Central memory CD4-positive, alpha-beta T cell (primary cell): ENCODE measurements at regions not wholly inside any gene's neighbourhood (a gene's known extent, or its start where the extent isn't known, plus 50 kb on each side); places are given as distances from the start of the nearest gene placed in this dataset.

Experiments used
- DNase-seq: peaks from one replicate; pipeline ENCODE4 v3.0.0; 2022

DNA sequence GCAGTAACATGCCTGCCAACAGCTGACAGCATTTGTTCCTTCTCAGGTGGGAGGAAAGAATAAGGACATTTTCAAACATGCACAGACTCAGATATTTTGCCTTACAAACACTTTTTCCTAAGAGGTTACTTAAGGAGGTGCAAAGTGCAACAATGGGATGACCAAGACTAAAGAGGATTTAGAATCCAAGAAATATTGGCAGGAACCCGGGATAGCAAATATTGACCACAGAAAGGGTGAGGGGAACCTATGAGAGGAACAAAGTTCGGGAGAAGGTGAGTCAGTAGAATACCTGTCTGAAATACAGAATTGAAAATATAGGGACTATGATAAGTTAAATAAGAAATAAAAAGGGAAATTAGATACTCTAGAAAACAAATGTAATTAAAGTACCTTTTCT, 321.9 kb upstream of the EMCN start:
- DNase-seq = no peak

- DNase-seq = no peak
These were observed 320.5 kb upstream of the EMCN start for GRCh38 chr4:100838286-100838685.

- DNase-seq = no peak
These were observed 319.1 kb upstream of the EMCN start for GRCh38 chr4:100836929-100837328.

DNA sequence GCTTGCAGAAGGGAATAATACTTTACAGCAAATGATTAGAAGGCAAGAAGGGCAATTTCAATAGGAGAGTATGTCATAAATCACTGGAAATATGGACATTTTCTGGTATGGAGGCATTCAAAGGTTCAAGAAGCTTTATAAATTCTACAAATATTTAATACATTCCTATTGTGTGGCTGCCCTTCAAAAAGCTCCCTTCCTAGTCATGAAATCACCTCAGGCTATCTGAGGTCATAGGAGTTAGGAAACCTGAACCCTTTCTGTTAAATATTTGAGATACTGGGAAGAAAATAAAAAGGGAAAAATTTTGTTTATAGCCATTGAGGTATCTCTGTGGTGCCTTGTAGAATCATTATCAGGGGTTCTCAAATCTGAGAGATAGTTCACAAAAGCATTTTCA, 316.8 kb upstream of the EMCN start:
- no peak for DNase-seq

DNA sequence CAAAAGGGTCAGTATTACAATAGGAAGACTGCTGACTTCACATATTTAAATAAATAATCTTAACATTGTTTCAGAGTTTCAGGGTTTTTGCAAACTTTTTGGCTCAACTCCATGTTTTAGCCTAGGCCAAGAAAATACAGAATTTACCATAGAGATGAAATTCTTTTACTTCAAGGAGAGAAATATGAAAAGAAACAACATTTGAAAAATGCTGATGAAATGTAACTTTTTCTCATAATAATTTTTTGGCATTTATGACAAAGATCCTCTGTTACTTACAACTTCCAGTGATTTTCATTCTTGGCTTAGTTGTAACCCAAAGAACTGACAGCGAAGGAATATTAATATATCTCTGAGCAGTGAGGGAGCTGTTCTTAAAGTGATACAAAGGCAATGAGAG, 316.1 kb upstream of the EMCN start:
- DNase-seq = no peak

DNA sequence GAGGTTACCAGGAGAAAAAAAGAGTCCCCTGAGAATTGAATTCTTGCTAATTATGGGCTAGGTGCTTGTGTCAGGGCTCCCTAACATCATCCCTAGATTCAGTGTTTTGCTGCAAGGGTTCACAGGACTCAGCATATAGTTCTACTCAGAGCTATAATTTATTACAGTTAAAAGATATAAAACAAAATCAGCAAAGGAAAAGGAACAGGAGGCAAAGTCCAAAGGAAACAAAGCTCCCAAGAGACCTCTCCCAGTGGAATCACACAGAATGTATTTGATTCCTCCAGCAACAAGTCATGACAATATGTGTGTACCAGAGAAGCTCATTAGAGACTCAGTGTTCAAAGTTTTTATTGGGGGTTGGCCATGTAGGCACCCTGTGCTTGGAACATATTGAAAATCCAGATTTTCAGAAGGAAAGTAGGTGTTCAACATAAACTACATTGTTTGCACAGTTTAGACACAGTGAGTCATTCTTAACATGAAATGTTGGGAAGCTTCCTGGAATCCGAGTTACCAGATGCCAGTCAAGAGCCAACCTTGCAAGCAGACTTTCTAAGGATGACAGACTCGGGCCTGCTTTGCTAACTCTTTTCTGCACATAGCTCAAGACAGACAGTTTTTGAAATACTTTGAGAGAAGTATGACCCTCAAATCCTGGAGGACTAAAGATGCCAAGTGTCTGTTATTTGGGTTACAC, 311.3 kb upstream of the EMCN start:
- no peak for DNase-seq

DNA sequence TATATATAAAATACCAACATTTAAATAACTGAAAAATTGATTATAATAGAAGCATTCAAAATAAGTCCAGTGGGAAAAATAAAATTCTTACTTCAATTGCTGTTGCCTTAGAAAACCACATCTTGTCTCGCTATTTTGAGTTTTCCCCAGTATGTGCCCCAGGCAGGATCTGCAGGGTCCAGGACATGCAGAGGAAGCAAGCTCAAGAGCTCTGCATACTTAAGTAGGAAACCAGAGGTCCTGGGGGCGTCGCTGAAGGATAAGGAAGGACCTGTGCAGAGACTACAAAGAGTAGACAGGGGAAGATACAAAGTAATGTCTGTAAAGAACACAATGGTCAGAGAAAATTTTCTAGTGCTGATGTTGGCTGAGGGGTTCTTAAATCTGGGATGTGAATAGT, 310.5 kb upstream of the EMCN start:
- DNase-seq = no peak

GRCh38 chr4:100827756-100828155, 309.9 kb upstream of the EMCN start:
- no peak for DNase-seq

- DNase-seq = no peak
These were observed 309.2 kb upstream of the EMCN start for GRCh38 chr4:100826808-100827548.

- no peak for DNase-seq
These were observed 308.2 kb upstream of the EMCN start for GRCh38 chr4:100826067-100826466.

DNA sequence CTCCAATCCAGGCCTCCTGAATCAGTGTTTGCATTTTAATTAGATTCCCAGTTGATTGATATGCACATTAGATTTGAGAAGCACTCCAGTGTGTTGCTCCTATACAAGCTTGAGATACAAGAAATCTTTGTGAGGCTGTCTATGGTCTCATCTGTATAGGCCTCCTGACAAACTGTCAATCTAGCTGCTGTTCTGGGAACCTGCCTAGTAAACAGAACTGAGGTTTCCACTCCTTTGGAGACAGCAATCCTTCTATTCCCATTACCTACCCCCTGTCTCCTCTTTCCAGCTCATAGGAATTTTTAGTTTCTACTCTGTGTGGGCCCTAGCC, 306.1 kb upstream of the EMCN start:
- no peak for DNase-seq

DNA sequence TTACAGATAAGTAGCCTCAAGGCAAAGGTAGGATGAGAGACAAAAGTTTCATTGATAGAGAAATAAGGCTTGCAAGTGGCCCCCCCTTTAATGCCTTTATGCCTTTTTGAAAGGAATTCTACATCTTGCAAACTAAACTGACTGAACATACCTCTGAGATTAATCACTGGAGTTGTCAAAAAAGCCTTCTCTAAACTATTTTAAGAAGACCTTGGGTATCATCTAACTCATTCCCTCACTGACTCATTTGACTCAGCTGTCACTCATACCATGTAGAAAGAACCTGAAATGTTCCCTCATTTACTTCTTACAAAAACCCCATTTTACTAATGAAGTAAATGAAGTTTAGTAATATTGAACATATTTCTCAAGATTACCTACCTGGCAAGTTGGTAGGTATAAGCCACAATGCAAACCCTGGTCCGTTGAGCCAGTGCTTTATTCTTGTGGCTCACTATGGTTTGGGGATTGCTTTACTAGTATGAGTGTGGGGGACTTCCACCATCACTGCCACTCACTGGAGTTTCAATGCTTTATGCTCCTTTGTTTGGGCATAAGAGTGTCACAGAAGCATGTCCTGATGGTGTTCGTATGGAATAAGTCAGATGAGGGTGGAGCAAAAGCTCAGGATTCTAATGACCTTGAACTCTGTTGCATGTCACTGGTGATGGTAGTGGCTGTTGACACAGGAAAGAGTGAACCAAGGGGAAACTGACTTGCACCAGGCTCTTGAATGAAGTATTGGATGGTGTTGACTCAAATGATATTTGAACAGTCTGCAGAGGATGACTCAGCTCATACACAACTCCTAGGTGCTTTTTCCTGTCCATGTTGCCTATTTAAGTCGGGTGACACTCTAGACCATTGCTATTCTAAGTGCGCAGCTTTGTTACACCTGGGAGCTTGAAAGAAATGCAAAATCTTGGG, 305.5 kb upstream of the EMCN start:
- no peak for DNase-seq

GRCh38 chr4:100820249-100820648, 302.4 kb upstream of the EMCN start:
- no peak for DNase-seq

DNA sequence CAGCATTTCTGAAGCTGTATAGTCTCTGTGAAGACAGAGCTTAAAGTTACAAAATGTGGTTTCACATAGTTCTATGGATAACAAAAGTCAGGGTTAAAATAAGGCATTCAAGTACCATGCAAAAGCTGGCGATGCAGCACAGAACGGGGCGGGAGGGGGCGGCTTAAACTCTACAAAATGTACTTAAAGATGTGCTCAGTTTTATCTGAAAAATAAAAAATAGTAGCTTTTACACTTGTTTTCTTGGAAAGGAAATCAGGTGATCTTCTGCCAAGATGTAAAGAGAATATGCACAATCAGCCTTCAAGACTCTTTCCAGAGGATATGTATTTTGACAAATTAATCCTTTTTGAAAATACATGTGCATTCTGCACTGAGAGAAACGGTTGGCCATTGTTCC, 301.7 kb upstream of the EMCN start:
- DNase-seq = no peak

DNA sequence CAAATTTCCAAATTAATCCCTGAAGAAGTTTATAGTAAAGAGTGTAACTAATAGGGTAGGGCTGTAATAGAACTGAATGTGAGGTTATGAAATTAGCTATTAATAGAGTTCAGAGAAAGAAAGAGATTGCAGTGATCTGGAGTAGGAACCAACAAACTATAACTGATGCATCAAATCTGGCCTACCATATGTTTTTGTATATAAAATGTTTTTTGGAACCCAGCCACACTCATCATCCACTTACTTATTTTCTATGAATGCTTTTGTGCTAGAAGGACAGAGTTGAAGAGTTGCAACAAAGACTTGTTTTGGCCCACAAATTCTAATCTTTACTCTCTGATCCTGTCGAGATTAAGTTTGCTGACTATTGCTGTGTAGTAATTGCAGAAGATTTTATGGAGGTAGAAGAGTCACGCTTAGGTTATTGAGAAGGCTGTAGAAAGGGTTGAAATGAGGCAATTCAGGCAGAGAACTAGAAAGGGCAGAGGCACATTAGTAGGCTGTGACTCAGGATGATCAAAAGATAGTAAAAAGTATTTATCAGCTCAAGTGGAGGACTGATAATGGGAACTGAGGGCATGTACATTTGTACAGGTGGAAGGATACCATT, 298.7 kb upstream of the EMCN start:
- DNase-seq = no peak

- DNase-seq = no peak
These were observed 293.2 kb upstream of the EMCN start for GRCh38 chr4:100811046-100811445.

DNA sequence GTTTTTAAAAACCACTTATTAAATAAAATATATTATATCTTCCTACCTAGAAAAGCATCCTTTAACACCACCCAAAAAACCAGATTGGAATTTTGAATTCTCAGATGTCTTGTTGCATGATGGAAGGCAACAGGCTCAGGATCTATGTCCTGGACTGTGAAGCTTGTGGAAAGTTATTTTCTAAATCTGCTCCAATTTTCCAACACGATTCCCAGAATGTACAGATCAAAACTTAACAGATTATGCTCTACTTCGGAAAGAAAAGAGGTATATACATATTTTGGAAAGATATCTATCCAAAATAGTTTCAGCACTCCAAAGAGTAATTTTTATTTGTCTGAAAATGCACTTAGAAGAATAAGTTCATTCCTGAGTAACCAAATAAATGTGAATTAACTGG, 291.7 kb upstream of the EMCN start:
- no peak for DNase-seq

- no peak for DNase-seq
These were observed 289.2 kb upstream of the EMCN start for GRCh38 chr4:100806988-100807387.

GRCh38 chr4:100805538-100805937, 287.7 kb upstream of the EMCN start:
- no peak for DNase-seq

GRCh38 chr4:100804576-100805360, 286.9 kb upstream of the EMCN start:
- DNase-seq = no peak

- DNase-seq = no peak
These were observed 285.9 kb upstream of the EMCN start for GRCh38 chr4:100803751-100804150.

- no peak for DNase-seq
These were observed 282.1 kb upstream of the EMCN start for GRCh38 chr4:100799761-100800539.
